ENCODE measurements at regions not wholly inside any gene's neighbourhood (a gene's known extent, or its start where the extent isn't known, plus 50 kb on each side); places are given as distances from the start of the nearest gene placed in this dataset.

- TF ChIP-seq, protein P1, sequence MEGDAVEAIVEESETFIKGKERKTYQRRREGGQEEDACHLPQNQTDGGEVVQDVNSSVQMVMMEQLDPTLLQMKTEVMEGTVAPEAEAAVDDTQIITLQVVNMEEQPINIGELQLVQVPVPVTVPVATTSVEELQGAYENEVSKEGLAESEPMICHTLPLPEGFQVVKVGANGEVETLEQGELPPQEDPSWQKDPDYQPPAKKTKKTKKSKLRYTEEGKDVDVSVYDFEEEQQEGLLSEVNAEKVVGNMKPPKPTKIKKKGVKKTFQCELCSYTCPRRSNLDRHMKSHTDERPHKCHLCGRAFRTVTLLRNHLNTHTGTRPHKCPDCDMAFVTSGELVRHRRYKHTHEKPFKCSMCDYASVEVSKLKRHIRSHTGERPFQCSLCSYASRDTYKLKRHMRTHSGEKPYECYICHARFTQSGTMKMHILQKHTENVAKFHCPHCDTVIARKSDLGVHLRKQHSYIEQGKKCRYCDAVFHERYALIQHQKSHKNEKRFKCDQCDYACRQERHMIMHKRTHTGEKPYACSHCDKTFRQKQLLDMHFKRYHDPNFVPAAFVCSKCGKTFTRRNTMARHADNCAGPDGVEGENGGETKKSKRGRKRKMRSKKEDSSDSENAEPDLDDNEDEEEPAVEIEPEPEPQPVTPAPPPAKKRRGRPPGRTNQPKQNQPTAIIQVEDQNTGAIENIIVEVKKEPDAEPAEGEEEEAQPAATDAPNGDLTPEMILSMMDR (IDR thresholded peaks at IDR 0.05) = no peak
- TF ChIP-seq POLR2A (IDR thresholded peaks at IDR 0.05) (no peak), POLR2AphosphoS5 (IDR thresholded peaks at IDR 0.05) (no peak), EP300 (IDR thresholded peaks at IDR 0.05) (no peak)
Measured at GRCh38 chr7:113804475-113805095, 114.2 kb downstream of the PPP1R3A start.
